ENCODE measurements at regions not wholly inside any gene's neighbourhood (a gene's known extent, or its start where the extent isn't known, plus 50 kb on each side); places are given as distances from the start of the nearest gene placed in this dataset.

DNA sequence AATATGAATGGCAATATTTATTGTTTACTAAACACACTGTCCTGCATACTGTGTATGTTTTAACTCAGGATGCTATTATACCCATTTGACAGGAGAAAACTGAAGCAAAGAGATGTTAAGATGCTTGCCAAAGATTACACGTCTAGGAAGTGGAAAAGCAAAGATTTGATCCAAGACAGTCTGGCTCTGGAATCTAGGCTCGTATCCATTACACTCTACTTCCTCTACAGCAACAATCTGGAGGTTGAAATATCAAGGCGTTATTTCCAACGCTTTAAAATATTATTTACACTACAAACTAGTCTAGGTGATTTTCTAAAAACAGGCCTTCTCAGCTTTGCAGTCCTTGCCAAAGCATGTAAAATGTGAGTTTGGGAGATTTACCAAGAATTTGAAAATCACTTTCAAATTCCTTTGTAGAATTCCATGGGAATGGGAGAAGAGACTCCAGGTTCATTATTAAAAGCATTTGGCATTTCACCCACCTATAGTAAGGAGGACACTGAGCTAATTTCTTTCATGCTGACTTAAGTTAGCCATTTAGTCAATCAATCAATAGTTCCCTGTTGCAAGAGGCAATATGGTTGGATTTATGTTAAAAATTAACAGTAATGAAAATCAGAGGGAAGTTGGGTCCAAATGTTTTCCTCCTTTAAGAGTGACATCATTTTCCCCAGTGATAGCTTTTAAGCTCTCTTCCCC lies 356.3 kb upstream of the SMARCA2 start:
- intact Hi-C loops (cut with micrococcal nuclease) = no loop called here

- intact Hi-C loops (cut with micrococcal nuclease) = no loop called here
These were observed 355.8 kb upstream of the SMARCA2 start for GRCh38 chr9:1659363-1659690.

DNA sequence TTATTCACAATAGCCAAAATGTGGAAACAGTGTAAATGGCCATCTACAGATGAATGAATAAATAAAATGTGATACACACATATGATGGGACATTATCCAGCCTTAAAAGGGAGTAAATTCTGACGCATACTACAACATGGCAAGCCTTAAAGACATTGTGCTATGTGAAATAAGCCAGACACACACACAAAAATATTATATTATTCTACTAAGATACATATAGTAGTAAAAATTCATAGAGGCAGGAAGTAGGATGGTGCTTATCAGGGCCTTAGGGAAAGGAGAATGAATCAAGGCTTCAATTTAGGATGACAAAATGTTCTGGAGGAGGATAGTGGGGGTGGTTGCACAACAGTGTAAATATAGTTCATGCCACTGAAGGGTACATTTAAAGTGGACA lies 346.7 kb upstream of the SMARCA2 start:
- intact Hi-C loops (cut with micrococcal nuclease) = no loop called here

- intact Hi-C loops (cut with micrococcal nuclease) = no loop called here
These were observed 341.8 kb upstream of the SMARCA2 start for GRCh38 chr9:1673300-1673699.

DNA sequence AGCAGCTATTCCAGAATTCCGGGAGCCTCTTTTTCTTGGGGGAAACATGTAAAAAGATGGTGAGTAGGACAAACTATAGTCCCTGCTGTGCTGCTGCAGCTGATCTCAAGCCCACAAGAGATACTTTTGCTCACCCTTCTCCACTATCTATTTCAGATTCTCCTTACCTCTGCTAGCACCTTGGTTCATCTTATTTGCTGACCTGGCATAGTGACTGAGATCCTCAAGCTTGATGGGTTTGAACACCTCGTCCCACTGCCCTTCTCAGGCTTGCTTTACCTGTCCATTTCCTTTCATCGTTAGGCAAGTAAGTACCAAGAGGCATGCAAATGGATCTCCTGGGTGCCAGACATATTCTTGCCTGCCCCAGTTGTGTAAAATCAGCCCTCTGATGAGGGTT lies 338.4 kb upstream of the SMARCA2 start:
- intact Hi-C loops (cut with micrococcal nuclease) = no loop called here

- intact Hi-C loops (cut with micrococcal nuclease) = no loop called here
These were observed 331.2 kb upstream of the SMARCA2 start for GRCh38 chr9:1683951-1684350.

GRCh38 chr9:1698991-1699390 lies 316.2 kb upstream of the SMARCA2 start:
- intact Hi-C loops (cut with micrococcal nuclease) = no loop called here

DNA sequence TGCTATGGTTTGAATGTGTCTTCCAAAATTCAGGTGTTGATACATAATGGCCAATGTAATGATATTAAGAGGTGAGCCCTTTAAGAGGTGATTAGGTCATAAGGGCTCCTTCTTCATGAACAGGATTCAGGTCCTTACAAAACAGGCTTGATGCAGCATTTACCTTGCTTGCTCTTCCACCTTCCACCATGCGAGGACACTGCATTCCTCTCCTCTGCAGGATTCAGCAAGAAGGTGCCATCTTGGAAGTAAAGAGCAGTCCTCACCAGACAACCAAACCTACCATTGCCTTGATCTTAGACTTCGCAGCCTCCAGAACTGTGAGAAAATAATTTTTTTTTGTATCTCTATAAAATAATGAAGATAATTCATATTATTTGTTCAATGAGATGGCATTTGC lies 314.0 kb upstream of the SMARCA2 start:
- intact Hi-C loops (cut with micrococcal nuclease) = no loop called here

GRCh38 chr9:1702701-1703100 lies 312.4 kb upstream of the SMARCA2 start:
- intact Hi-C loops (cut with micrococcal nuclease) = no loop called here

DNA sequence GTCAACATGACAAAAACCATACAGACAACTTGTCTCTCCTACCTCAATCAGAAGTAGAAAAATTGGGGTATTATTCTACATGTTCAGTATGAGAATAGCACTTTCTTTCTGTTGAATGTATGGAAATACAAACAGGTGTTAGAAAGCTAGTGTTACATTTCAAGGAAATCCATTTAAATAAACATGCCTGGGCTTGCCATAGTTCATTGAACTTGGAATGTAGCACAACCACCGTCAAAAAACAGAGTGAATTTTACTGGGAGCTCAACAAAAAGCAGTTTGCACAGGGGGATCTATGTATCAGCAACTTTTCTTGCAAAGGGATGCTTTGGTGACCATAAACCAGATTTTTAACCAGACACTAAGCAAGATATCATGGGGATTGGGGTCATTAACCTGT lies 307.9 kb upstream of the SMARCA2 start:
- intact Hi-C loops (cut with micrococcal nuclease) = loop anchor here (5.0 kb wide), 1 partner anchor 235 kb away; no protein-coding TSS in a partner anchor

GRCh38 chr9:1708219-1708618 lies 306.9 kb upstream of the SMARCA2 start:
- intact Hi-C loops (cut with micrococcal nuclease) = loop anchor here (5.0 kb wide), 1 partner anchor 234 kb away; no protein-coding TSS in a partner anchor

DNA sequence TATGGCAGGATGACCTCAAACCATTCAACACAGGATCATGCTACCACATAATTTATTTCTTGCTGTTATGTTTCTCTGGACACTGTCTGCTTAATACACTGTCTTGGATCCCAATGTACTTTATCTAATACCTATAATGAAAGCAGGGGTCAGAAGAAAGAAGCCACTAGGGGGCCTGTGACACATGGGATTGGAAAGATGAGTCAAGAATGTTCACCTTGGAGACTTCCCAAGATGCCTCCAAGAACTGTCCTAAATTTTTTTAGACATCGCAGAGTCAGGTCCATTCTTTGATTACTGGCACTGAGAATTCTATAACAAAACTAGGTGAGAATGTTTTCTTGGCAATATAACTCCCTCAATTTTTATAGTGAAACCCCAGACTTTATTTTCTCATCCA lies 305.8 kb upstream of the SMARCA2 start:
- intact Hi-C loops (cut with micrococcal nuclease) = loop anchor here (1.0 to 5.0 kb wide), 2 partner anchors 233 to 378 kb away; no protein-coding TSS in a partner anchor

DNA sequence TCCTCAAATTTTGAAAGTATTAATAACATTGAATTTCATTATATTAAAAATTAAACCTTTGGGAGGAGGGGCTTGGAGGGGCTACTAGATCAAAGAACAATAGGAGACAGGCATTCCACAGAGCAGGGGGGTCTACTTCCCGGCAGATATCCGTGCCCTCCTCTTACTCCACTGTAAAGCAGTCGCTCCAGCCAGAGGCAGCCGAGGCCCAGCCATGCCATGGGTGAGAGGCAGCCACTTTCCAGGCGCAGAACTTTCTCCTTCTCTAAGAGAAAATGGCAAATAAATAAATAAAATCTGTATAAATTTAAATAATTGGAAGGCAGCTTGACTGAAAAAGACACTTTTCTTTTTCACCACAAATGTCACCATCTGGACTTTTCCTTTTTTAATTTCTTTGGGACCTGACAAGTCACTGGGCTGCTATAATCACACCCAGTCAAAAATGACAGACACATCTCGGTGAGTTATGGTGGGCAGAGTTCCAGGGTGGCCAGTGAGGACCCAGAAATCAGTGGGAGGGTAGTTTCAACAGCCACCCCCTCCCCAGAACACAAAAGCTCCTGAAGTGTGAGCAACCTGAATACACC lies 302.2 kb upstream of the SMARCA2 start:
- intact Hi-C loops (cut with micrococcal nuclease) = no loop called here

DNA sequence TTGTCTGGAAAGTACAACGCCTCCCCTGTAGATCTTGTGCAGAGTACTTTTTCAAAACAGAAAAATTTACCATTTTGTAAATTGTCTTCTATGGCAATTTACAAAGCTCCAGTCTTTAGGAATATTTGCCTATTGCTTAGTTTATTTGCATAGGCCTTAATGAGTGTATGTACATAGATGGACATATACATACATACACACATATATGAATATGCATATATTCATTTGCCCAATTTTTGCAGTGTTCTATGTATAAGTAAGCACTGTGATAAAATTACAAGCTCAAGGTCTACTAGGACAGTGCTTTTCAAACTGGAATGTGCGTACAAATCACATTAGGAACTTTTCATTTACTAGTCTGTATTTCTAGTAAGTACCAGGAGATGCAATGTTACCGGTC lies 301.3 kb upstream of the SMARCA2 start:
- intact Hi-C loops (cut with micrococcal nuclease) = no loop called here

GRCh38 chr9:1717882-1718281 lies 297.3 kb upstream of the SMARCA2 start:
- intact Hi-C loops (cut with micrococcal nuclease) = no loop called here

- intact Hi-C loops (cut with micrococcal nuclease) = no loop called here
These were observed 296.3 kb upstream of the SMARCA2 start for GRCh38 chr9:1718836-1719235.

GRCh38 chr9:1721196-1721595 lies 294.0 kb upstream of the SMARCA2 start:
- intact Hi-C loops (cut with micrococcal nuclease) = no loop called here

- intact Hi-C loops (cut with micrococcal nuclease) = no loop called here
These were observed 292.7 kb upstream of the SMARCA2 start for GRCh38 chr9:1722404-1722803.

DNA sequence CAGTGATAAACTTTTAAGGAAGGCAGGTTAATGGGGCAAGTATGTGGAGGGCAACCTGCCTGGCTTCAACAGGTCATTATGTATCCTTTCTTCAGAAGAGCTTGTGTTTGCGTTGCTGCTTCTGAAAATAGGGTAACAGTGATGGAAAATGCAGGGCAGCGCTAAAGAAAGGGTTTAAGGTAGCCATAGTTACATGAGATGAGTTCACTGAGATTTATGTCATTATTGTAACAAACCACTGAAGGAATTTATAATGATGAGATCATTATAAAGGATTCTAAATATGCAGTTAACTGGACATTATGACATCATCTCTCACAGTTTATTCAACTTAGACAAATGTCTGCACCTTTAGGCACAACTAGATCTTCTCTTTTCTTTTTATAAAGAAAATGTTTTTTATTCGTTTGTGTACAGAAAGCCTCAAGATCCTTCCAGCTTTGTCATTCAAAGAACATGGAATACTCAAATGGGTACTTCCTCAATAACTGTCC lies 291.6 kb upstream of the SMARCA2 start:
- intact Hi-C loops (cut with micrococcal nuclease) = no loop called here

GRCh38 chr9:1726993-1727759 lies 288.0 kb upstream of the SMARCA2 start:
- intact Hi-C loops (cut with micrococcal nuclease) = loop anchor here (5.0 kb wide), 1 partner anchor 360 kb away; no protein-coding TSS in a partner anchor

GRCh38 chr9:1729631-1730030 lies 285.5 kb upstream of the SMARCA2 start:
- intact Hi-C loops (cut with micrococcal nuclease) = loop anchor here (5.0 kb wide), 1 partner anchor 358 kb away; no protein-coding TSS in a partner anchor

DNA sequence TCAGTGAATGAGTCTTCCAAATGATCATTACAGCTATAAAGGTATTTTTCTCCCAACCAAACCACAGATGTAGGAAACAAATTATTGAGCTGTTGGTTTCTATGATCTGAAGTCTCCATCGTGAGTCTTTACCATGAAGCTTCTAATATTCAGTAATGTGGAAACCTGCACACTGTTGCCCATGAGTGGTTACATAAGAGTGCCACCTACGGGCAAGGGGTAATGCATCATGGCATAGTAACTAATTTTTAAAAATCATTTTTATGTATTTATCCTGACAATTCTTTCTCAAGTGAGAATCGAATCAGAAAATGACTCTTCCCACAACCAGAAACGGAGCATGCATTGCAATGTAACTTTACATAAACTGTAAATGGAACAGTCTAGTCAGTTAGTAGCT lies 282.5 kb upstream of the SMARCA2 start:
- intact Hi-C loops (cut with micrococcal nuclease) = no loop called here

Data from T-helper 1 cell treated with Interleukin-12 subunit alpha and Interleukin-12 subunit beta and Interleukin-4 antibody, amounts not matched to agents 30 ng/mL and 1 ng/mL, for 36 hours (primary cell).